OCI-LY1 (cell line): ENCODE measurements at regions not wholly inside any gene's neighbourhood (a gene's known extent, or its start where the extent isn't known, plus 50 kb on each side); places are given as distances from the start of the nearest gene placed in this dataset.

ENCODE experiments used
- EZH2 ChIP-seq: fragments of 200-600 bp; sonication (generic), shearing (Covaris generic); IDR thresholded peaks from 2 replicates; pipeline ENCODE4 v1.8.0; 2017; ENCODE audit warnings: borderline replicate concordance, mixed run types, mild to moderate bottlenecking, antibody characterized with exemption, low read length, moderate library complexity, mixed read lengths
- TF ChIP-seq, protein P1 (sequence below): fragments of 200-600 bp; sonication (generic), shearing (Covaris generic); IDR thresholded peaks from 2 replicates; pipeline ENCODE4 v1.5.1; 2017; ENCODE audit warnings: mild to moderate bottlenecking, antibody characterized with exemption, low read length, moderate library complexity, mixed read lengths

DNA sequence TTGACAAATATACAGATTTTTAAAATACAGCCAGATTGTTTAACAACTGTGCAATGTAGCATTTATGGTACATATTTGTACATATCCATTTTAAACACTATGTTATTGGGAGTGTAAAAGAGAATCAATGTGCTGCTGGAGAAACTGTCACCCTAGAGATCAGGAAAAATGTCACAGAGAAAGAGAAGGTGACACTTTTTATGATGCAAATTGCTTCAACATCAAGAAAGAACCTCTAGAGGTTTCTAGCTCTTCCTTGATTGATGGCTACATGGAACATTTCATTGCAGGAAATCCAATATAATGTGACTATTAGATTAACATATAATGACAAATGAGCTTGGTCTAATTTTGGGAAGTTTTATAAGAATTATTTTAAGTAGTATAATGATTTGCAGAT lies 1491.2 kb upstream of the PCDH20 start:
- TF ChIP-seq, protein P1, sequence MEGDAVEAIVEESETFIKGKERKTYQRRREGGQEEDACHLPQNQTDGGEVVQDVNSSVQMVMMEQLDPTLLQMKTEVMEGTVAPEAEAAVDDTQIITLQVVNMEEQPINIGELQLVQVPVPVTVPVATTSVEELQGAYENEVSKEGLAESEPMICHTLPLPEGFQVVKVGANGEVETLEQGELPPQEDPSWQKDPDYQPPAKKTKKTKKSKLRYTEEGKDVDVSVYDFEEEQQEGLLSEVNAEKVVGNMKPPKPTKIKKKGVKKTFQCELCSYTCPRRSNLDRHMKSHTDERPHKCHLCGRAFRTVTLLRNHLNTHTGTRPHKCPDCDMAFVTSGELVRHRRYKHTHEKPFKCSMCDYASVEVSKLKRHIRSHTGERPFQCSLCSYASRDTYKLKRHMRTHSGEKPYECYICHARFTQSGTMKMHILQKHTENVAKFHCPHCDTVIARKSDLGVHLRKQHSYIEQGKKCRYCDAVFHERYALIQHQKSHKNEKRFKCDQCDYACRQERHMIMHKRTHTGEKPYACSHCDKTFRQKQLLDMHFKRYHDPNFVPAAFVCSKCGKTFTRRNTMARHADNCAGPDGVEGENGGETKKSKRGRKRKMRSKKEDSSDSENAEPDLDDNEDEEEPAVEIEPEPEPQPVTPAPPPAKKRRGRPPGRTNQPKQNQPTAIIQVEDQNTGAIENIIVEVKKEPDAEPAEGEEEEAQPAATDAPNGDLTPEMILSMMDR: no peak
- no peak for TF ChIP-seq EZH2
